PC-9 (cell line): ENCODE measurements at regions not wholly inside any gene's neighbourhood (a gene's known extent, or its start where the extent isn't known, plus 50 kb on each side); places are given as distances from the start of the nearest gene placed in this dataset.

Source experiments
- BruUV-seq: library from RNA; stranded (reverse); fragments of 400-500 nt; replicated peaks from 2 replicates; lab custom pipeline; 2021; lab: Mats Ljungman, UMichigan
- CTCF ChIA-PET: fragments of 300-600 bp; sonication (Branson Sonifier 250); formaldehyde crosslinking; loops from one replicate; lab custom pipeline; 2022; ENCODE audit warnings: antibody characterized with exemption; lab: Charles Lee
- POLR2A ChIA-PET: fragments of 300-600 bp; sonication (Branson Sonifier 250); formaldehyde crosslinking; loops from one replicate; lab custom pipeline; 2022; ENCODE audit warnings: antibody characterized with exemption; ENCODE audit not compliant: unreplicated experiment; lab: Charles Lee
- DNase-seq, 2 experiments: peaks; one replicate each; pipeline versions ENCODE4 v3.0.0 to v3.0.0-alpha.2; 2015 to 2022; ENCODE audit warnings: mixed read lengths in 1 of 2
- H2AFZ ChIP-seq: fragments of 200-600 bp; sonication (generic); 2 replicates; pipeline ENCODE4 v1.8.1; 2017; ENCODE audit warnings: antibody characterized with exemption
- H3F3A ChIP-seq: fragments of 200-600 bp; sonication (generic); 2 replicates; pipeline ENCODE4 v1.8.1; 2017; ENCODE audit warnings: antibody characterized with exemption, mild to moderate bottlenecking, low read depth; ENCODE audit not compliant: insufficient read depth
- H3K27ac ChIP-seq: fragments of 200-600 bp; sonication (generic); 2 replicates; pipeline ENCODE4 v1.6.1; 2016; ENCODE audit warnings: mixed run types
- H3K27me3 ChIP-seq: fragments of 200-600 bp; sonication (generic); 2 replicates; pipeline ENCODE4 v1.6.1; 2016; ENCODE audit warnings: low read depth, mixed run types; ENCODE audit not compliant: insufficient read depth
- H3K36me3 ChIP-seq: fragments of 200-600 bp; sonication (generic); 2 replicates; pipeline ENCODE4 v1.6.1; 2016; ENCODE audit warnings: low read depth, mixed run types
- H3K4me1 ChIP-seq: fragments of 200-600 bp; sonication (generic); replicated peaks from 2 replicates; pipeline ENCODE4 v1.6.1; 2016; ENCODE audit warnings: mixed run types; ENCODE audit not compliant: insufficient read depth
- H3K4me2 ChIP-seq: fragments of 200-600 bp; sonication (generic); 2 replicates; pipeline ENCODE4 v1.6.1; 2017; ENCODE audit warnings: mixed run types
- H3K4me3 ChIP-seq: fragments of 200-600 bp; sonication (generic); 2 replicates; pipeline ENCODE4 v1.6.1; 2016; ENCODE audit warnings: mixed run types
- H3K79me2 ChIP-seq: fragments of 200-600 bp; sonication (generic); 2 replicates; pipeline ENCODE4 v1.6.1; 2017; ENCODE audit warnings: low read depth, mixed run types
- H3K9me2 ChIP-seq: fragments of 200-600 bp; sonication (generic); 2 replicates; pipeline ENCODE4 v1.8.1; 2017; ENCODE audit warnings: mild to moderate bottlenecking; ENCODE audit not compliant: insufficient read depth
- H3K9me3 ChIP-seq: fragments of 200-600 bp; sonication (generic); 2 replicates; pipeline ENCODE4 v1.8.1; 2016; ENCODE audit warnings: low read depth; ENCODE audit not compliant: insufficient read depth
- H4K20me1 ChIP-seq: fragments of 200-600 bp; sonication (generic); 2 replicates; pipeline ENCODE4 v1.8.1; 2017; ENCODE audit not compliant: insufficient read depth
- EZH2 ChIP-seq: fragments of 200-600 bp; sonication (generic); IDR thresholded peaks from 2 replicates; pipeline ENCODE4 v1.8.0; 2017; ENCODE audit warnings: antibody characterized with exemption, low read depth
- intact Hi-C: fragments of 100-400 bp; cut with micrococcal nuclease; formaldehyde crosslinking; loops from one replicate; pipeline ENCODE4 v1.10.0; 2022; ENCODE audit not compliant: unreplicated experiment
- TF ChIP-seq, protein P1 (sequence below): fragments of 200-600 bp; sonication (generic); conservative IDR thresholded peaks from 2 replicates; pipeline ENCODE4 v1.6.1; 2017; ENCODE audit warnings: mixed run types, antibody characterized with exemption, mild to moderate bottlenecking, moderate library complexity

GRCh38 chr12:24080465-24080864 is 131.0 kb upstream of the SOX5 start:
- CTCF ChIA-PET, result no interaction called here
- TF ChIP-seq, protein P1, sequence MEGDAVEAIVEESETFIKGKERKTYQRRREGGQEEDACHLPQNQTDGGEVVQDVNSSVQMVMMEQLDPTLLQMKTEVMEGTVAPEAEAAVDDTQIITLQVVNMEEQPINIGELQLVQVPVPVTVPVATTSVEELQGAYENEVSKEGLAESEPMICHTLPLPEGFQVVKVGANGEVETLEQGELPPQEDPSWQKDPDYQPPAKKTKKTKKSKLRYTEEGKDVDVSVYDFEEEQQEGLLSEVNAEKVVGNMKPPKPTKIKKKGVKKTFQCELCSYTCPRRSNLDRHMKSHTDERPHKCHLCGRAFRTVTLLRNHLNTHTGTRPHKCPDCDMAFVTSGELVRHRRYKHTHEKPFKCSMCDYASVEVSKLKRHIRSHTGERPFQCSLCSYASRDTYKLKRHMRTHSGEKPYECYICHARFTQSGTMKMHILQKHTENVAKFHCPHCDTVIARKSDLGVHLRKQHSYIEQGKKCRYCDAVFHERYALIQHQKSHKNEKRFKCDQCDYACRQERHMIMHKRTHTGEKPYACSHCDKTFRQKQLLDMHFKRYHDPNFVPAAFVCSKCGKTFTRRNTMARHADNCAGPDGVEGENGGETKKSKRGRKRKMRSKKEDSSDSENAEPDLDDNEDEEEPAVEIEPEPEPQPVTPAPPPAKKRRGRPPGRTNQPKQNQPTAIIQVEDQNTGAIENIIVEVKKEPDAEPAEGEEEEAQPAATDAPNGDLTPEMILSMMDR, result no peak
- TF ChIP-seq EZH2, result no peak
- no peaks in the 10 kb centered on the region for H3F3A ChIP-seq
- no peaks in the 10 kb centered on the region for H3K36me3 ChIP-seq
- H3K9me3 ChIP-seq, result no peaks in the 10 kb centered on the region
- DNase-seq, result no peak
- H3K4me1 ChIP-seq, result no peaks in the 10 kb centered on the region
- intact Hi-C loops, result no loop called here
- no peaks in the 10 kb centered on the region for H3K27me3 ChIP-seq
- POLR2A ChIA-PET, result no interaction called here
- no peak overlapping the region for H3K4me2 ChIP-seq
- H4K20me1 ChIP-seq, result no peaks in the 10 kb centered on the region
- no peak overlapping the region for H3K27ac ChIP-seq
- no peaks in the 10 kb centered on the region for H3K79me2 ChIP-seq
- no TSS peak for BruUV-seq
- H3K9me2 ChIP-seq, result no peaks in the 10 kb centered on the region
- H2AFZ ChIP-seq, result no peak overlapping the region
- H3K4me3 ChIP-seq, result no peak overlapping the region

DNA sequence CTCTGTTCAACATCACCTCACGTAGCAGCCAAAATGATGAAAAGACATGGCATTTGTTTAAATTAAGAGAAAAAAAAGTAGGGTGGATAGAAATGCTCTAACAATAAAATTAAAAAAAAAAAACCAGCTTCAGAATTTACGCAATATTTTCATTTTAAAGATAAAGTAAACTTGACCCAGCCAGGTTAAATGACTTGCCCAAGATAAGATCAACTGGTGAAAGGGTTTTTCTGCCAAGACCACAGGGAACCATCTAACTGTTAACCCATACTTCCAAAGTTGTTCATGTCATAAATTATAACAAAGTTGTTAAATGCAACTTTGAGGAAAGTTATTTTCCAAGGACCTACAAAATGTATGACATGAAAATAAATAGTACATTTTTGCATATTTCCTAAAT is 129.6 kb upstream of the SOX5 start:
- H3K9me3 ChIP-seq, result no peaks in the 10 kb centered on the region
- H4K20me1 ChIP-seq, result no peaks in the 10 kb centered on the region
- CTCF ChIA-PET, result no interaction called here
- POLR2A ChIA-PET, result no interaction called here
- no peaks in the 10 kb centered on the region for H3K79me2 ChIP-seq
- no peak overlapping the region for H2AFZ ChIP-seq
- BruUV-seq, result no TSS peak
- no peaks in the 10 kb centered on the region for H3K9me2 ChIP-seq
- H3K27ac ChIP-seq, result no peak overlapping the region
- no peak overlapping the region for H3K4me3 ChIP-seq
- intact Hi-C loops, result no loop called here
- no peaks in the 10 kb centered on the region for H3K4me1 ChIP-seq
- no peaks in the 10 kb centered on the region for H3F3A ChIP-seq
- no peak overlapping the region for H3K4me2 ChIP-seq
- DNase-seq, result no peak
- H3K36me3 ChIP-seq, result no peaks in the 10 kb centered on the region
- H3K27me3 ChIP-seq, result no peaks in the 10 kb centered on the region
- TF ChIP-seq EZH2, result no peak
- TF ChIP-seq, protein P1, result no peak

GRCh38 chr12:24078318-24078765 is 128.9 kb upstream of the SOX5 start:
- no peaks in the 10 kb centered on the region for H3K27me3 ChIP-seq
- H3K4me1 ChIP-seq, result no peaks in the 10 kb centered on the region
- no TSS peak for BruUV-seq
- intact Hi-C loops, result no loop called here
- H3K79me2 ChIP-seq, result no peaks in the 10 kb centered on the region
- H3K36me3 ChIP-seq, result no peaks in the 10 kb centered on the region
- POLR2A ChIA-PET, result no interaction called here
- H3K4me3 ChIP-seq, result no peak overlapping the region
- DNase-seq, result no peak
- CTCF ChIA-PET, result no interaction called here
- no peak overlapping the region for H3K4me2 ChIP-seq
- H3K27ac ChIP-seq, result no peak overlapping the region
- H3F3A ChIP-seq, result no peaks in the 10 kb centered on the region
- no peak overlapping the region for H2AFZ ChIP-seq
- H3K9me2 ChIP-seq, result no peaks in the 10 kb centered on the region
- no peaks in the 10 kb centered on the region for H4K20me1 ChIP-seq
- TF ChIP-seq, protein P1, result no peak
- no peak for TF ChIP-seq EZH2
- no peaks in the 10 kb centered on the region for H3K9me3 ChIP-seq
